A673 (cell line): ENCODE measurements at regions not wholly inside any gene's neighbourhood (a gene's known extent, or its start where the extent isn't known, plus 50 kb on each side); places are given as distances from the start of the nearest gene placed in this dataset.

Source experiments
- BruUV-seq: library from RNA; stranded (reverse); fragments of 400-500 nt; replicated peaks from 2 replicates; lab custom pipeline; 2021; lab: Mats Ljungman, UMichigan
- CTCF ChIA-PET: fragments of 300-600 bp; sonication (Branson Sonifier 250); formaldehyde crosslinking; loops from one replicate; lab custom pipeline; 2022; ENCODE audit warnings: antibody characterized with exemption; lab: Charles Lee
- POLR2A ChIA-PET: fragments of 300-600 bp; sonication (Branson Sonifier 250); formaldehyde crosslinking; loops from one replicate; lab custom pipeline; 2022; ENCODE audit warnings: antibody characterized with exemption; ENCODE audit not compliant: low non-redundant PET; lab: Charles Lee
- DNase-seq: peaks from one replicate; pipeline ENCODE4 v3.0.0-alpha.2; 2015; ENCODE audit warnings: low spot score
- H3K27ac ChIP-seq: fragments of 200-600 bp; sonication (generic); 2 replicates; pipeline ENCODE4 v1.5.1; 2016; ENCODE audit warnings: mixed run types, low read depth, mild to moderate bottlenecking, mixed read lengths, antibody characterized with exemption, low read length; ENCODE audit not compliant: poor library complexity, severe bottlenecking
- H3K27me3 ChIP-seq: fragments of 200-600 bp; sonication (generic); replicated peaks from 2 replicates; pipeline ENCODE4 v1.6.1; 2017; ENCODE audit warnings: mixed run types, low read depth, mild to moderate bottlenecking, mixed read lengths, antibody characterized with exemption, low read length; ENCODE audit not compliant: insufficient read depth, poor library complexity
- H3K36me3 ChIP-seq: fragments of 200-600 bp; sonication (generic); 2 replicates; pipeline ENCODE4 v1.6.1; 2016; ENCODE audit warnings: mixed run types, mild to moderate bottlenecking, mixed read lengths, antibody characterized with exemption, low read length; ENCODE audit not compliant: insufficient read depth, poor library complexity, severe bottlenecking
- H3K4me1 ChIP-seq: fragments of 200-600 bp; sonication (generic); 2 replicates; pipeline ENCODE4 v1.6.1; 2017; ENCODE audit warnings: mixed run types, mild to moderate bottlenecking, mixed read lengths, antibody characterized with exemption, low read length; ENCODE audit not compliant: insufficient read depth, poor library complexity, severe bottlenecking
- H3K4me3 ChIP-seq: fragments of 200-600 bp; sonication (generic); 2 replicates; pipeline ENCODE4 v1.5.1; 2016; ENCODE audit warnings: low read depth, mixed run types, mild to moderate bottlenecking, mixed read lengths, low read length; ENCODE audit not compliant: poor library complexity, severe bottlenecking
- H3K9me3 ChIP-seq: fragments of 200-600 bp; sonication (generic); 2 replicates; pipeline ENCODE4 v1.6.1; 2016; ENCODE audit warnings: mixed run types, low read depth, mild to moderate bottlenecking, mixed read lengths, antibody characterized with exemption, low read length; ENCODE audit not compliant: poor library complexity, severe bottlenecking
- EZH2 ChIP-seq: fragments of 200-600 bp; sonication (generic); IDR thresholded peaks from 2 replicates; pipeline ENCODE4 v1.6.1; 2017; ENCODE audit warnings: borderline replicate concordance, low read depth, mild to moderate bottlenecking, mixed read lengths, antibody characterized with exemption, low read length; ENCODE audit not compliant: poor library complexity, severe bottlenecking
- intact Hi-C: fragments of 100-400 bp; cut with micrococcal nuclease; formaldehyde crosslinking; loops from one replicate; pipeline ENCODE4 v1.10.0; 2022; ENCODE audit not compliant: unreplicated experiment
- TF ChIP-seq, protein P1 (sequence below): fragments of 300-800, 200-600 bp; sonication (generic); conservative IDR thresholded peaks from 2 replicates; pipeline ENCODE4 v1.5.1; 2017; ENCODE audit warnings: low read depth, mild to moderate bottlenecking, antibody characterized with exemption, low read length, moderate library complexity, mixed read lengths

- no peak overlapping the region for H3K4me3 ChIP-seq
- CTCF ChIA-PET, result no interaction called here
- POLR2A ChIA-PET, result no interaction called here
- TF ChIP-seq, protein P1, sequence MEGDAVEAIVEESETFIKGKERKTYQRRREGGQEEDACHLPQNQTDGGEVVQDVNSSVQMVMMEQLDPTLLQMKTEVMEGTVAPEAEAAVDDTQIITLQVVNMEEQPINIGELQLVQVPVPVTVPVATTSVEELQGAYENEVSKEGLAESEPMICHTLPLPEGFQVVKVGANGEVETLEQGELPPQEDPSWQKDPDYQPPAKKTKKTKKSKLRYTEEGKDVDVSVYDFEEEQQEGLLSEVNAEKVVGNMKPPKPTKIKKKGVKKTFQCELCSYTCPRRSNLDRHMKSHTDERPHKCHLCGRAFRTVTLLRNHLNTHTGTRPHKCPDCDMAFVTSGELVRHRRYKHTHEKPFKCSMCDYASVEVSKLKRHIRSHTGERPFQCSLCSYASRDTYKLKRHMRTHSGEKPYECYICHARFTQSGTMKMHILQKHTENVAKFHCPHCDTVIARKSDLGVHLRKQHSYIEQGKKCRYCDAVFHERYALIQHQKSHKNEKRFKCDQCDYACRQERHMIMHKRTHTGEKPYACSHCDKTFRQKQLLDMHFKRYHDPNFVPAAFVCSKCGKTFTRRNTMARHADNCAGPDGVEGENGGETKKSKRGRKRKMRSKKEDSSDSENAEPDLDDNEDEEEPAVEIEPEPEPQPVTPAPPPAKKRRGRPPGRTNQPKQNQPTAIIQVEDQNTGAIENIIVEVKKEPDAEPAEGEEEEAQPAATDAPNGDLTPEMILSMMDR, result no peak
- no peak for TF ChIP-seq EZH2
- H3K27me3 ChIP-seq, result no peaks in the 10 kb centered on the region
- DNase-seq, result no peak
- H3K4me1 ChIP-seq, result no peaks in the 10 kb centered on the region
- intact Hi-C loops, result no loop called here
- BruUV-seq, result no TSS peak
- H3K27ac ChIP-seq, result no peak overlapping the region
- H3K36me3 ChIP-seq, result no peaks in the 10 kb centered on the region
- H3K9me3 ChIP-seq, result no peaks in the 10 kb centered on the region
Observed at GRCh38 chr6:18897350-18897749, 510.2 kb downstream of the RNF144B start.

- Histone ChIP-seq H3K27ac (no peak overlapping the region), H3K4me3 (no peak overlapping the region), H3K27me3 (no peaks in the 10 kb centered on the region), H3K9me3 (no peaks in the 10 kb centered on the region), H3K36me3 (no peaks in the 10 kb centered on the region), H3K4me1 (no peaks in the 10 kb centered on the region)
- TF ChIP-seq, protein P1, result no peak
- TF ChIP-seq EZH2, result no peak
- CTCF ChIA-PET, result no interaction called here
- POLR2A ChIA-PET, result no interaction called here
- DNase-seq, result no peak
- no TSS peak for BruUV-seq
- intact Hi-C loops, result no loop called here
Observed at GRCh38 chr6:18904681-18905080, 517.5 kb downstream of the RNF144B start.

DNA sequence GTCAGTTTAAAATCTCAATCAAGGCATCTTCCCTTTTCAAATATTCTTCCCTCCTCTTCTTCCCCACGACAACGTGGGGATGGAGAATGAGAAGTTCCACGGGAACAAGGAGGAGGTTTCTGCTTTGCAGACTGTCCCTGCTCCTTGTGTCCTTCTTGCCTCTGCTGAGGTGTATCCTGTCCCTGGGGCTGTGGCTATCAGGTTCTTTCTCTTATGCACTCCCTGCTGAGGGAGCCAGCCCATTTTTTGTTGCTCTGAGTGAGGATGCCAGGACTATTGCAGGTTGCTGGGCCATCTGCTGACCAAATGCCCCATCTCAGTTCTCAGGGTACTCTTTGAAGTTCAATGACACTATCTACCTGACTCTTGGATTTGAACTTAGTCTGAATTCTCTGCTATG is 533.6 kb downstream of the RNF144B start:
- no peaks in the 10 kb centered on the region for H3K9me3 ChIP-seq
- intact Hi-C loops, result no loop called here
- H3K27me3 ChIP-seq, result no peaks in the 10 kb centered on the region
- no peaks in the 10 kb centered on the region for H3K36me3 ChIP-seq
- no peak overlapping the region for H3K4me3 ChIP-seq
- H3K4me1 ChIP-seq, result no peaks in the 10 kb centered on the region
- TF ChIP-seq EZH2, result no peak
- TF ChIP-seq, protein P1, result no peak
- ChIA-PET POLR2A (no interaction called here), CTCF (no interaction called here)
- no peak for DNase-seq
- no TSS peak for BruUV-seq
- H3K27ac ChIP-seq, result no peak overlapping the region
